ENCODE measurements at regions not wholly inside any gene's neighbourhood (a gene's known extent, or its start where the extent isn't known, plus 50 kb on each side); places are given as distances from the start of the nearest gene placed in this dataset.

- ChIA-PET CTCF (ENCODE audit: partially characterized antibody) (interaction anchor here (0.8 kb wide), 1 partner anchor 87 kb away, joined by 3 read pairs; no protein-coding TSS in a partner anchor), POLR2A (ENCODE audit: partially characterized antibody) (no interaction called here)
- TF ChIP-seq SIRT6 (IDR thresholded peaks at IDR 0.05; ENCODE audit: low read length) (no peak), SP2 (IDR thresholded peaks at IDR 0.05; ENCODE audit: low read length) (no peak), CHD2 (IDR thresholded peaks at IDR 0.05; ENCODE audit: low read length) (no peak), HDAC2 (IDR thresholded peaks at IDR 0.05; ENCODE audit: borderline replicate concordance in 1 of 2, low read depth in 2 of 2, low read length in 2 of 2) (no peak), CEBPB (IDR thresholded peaks at IDR 0.05; ENCODE audit: low read depth, low read length) (no peak), USF2 (IDR thresholded peaks at IDR 0.05; ENCODE audit: low read length) (no peak), BCL11A (IDR thresholded peaks at IDR 0.05; ENCODE audit: low read depth in 2 of 2, low read length in 2 of 2) (no peak), SAP30 (IDR thresholded peaks at IDR 0.05; ENCODE audit: insufficient read depth, insufficient replicate concordance, low read length) (no peak), SUZ12 (IDR thresholded peaks at IDR 0.05; ENCODE audit: low read length) (no peak), RNF2 (IDR thresholded peaks at IDR 0.05; ENCODE audit: borderline replicate concordance, low read depth, low read length, missing control alignments, poor library complexity, severe bottlenecking) (no peak), EP300 (IDR thresholded peaks at IDR 0.05; ENCODE audit: borderline replicate concordance in 1 of 2, low read depth in 2 of 2, low read length in 2 of 2) (no peak)
Measured at GRCh38 chr5:142239394-142240159, 85.2 kb downstream of the SPRY4 start.

More at GRCh38 chr5:142239394-142240159, 85.2 kb downstream of the SPRY4 start:
- Histone ChIP-seq H2BK20ac (ENCODE audit: low read length) (no peak overlapping the region), H3K4ac (replicated peaks; ENCODE audit: insufficient read length, low read depth, low read length) (no peak overlapping the region), H2BK120ac (replicated peaks; ENCODE audit: low read depth, low read length) (no peak overlapping the region), H3K9ac (replicated peaks in 1 of 4; ENCODE audit: extremely low read depth in 1 of 4, low read depth in 3 of 4, low read length in 3 of 4) (no peak overlapping the region), H3K27me3 (replicated peaks in 1 of 4; ENCODE audit: control insufficient read depth in 3 of 4, extremely low read depth in 1 of 4, insufficient read depth in 3 of 4, low read length in 3 of 4) (no peaks in the 10 kb centered on the region), H2BK15ac (ENCODE audit: low read length) (no peak overlapping the region), H3K4me2 (ENCODE audit: insufficient read depth in 1 of 2, low read depth in 2 of 2, low read length in 2 of 2) (no peak overlapping the region), H3K9me3 (ENCODE audit: insufficient read depth in 2 of 2, low read depth in 1 of 2, low read length in 1 of 2) (no peaks in the 10 kb centered on the region), H2AK5ac (ENCODE audit: low read depth, low read length) (0 out of 2 replicates have a peak overlapping the region, but pooled peaks have one; percentile 41), H2BK12ac (ENCODE audit: low read depth, low read length) (no peak overlapping the region; the same call in 1 of the 2 replicates), H3K79me2 (ENCODE audit: control insufficient read depth in 1 of 2, insufficient read depth in 2 of 2, low read length in 2 of 2) (no peaks in the 10 kb centered on the region), H3K27ac (ENCODE audit: low read depth, low read length) (no peak overlapping the region), H3K56ac (replicated peaks; ENCODE audit: insufficient read length, low read depth, low read length) (no peak overlapping the region), H3K79me1 (ENCODE audit: low read depth, low read length) (no peaks in the 10 kb centered on the region), H3K4me3 (ENCODE audit: extremely low read depth in 1 of 4, insufficient read depth in 2 of 4, low read depth in 3 of 4, low read length in 4 of 4) (no peak overlapping the region), H2AFZ (ENCODE audit: low read length) (no peak overlapping the region), H3K23ac (ENCODE audit: insufficient read length) (no peak overlapping the region), H4K20me1 (replicated peaks in 1 of 2; ENCODE audit: control insufficient read depth in 1 of 2, insufficient read depth in 2 of 2, low read length in 2 of 2) (no peaks in the 10 kb centered on the region), H4K5ac (ENCODE audit: insufficient read length, low read depth, low read length) (no peak overlapping the region), H4K8ac (ENCODE audit: extremely low read depth, insufficient read depth, low read length) (no peak overlapping the region), H3K4me1 (replicated peaks in 1 of 4; ENCODE audit: control insufficient read depth in 3 of 4, insufficient read depth in 4 of 4, low read length in 3 of 4) (peaks cover 8 to 16% (median 12%) of the 10 kb centered on the region in 4 experiments), H3K18ac (ENCODE audit: extremely low read depth, low read length) (no peak overlapping the region), H3K36me3 (ENCODE audit: control insufficient read depth in 2 of 4, insufficient read depth in 4 of 4, low read length in 3 of 4) (no peaks in the 10 kb centered on the region), H4K91ac (replicated peaks; ENCODE audit: insufficient read length, low read length) (peak overlapping the region; percentile 54), H2BK5ac (ENCODE audit: low read depth, low read length) (no peak overlapping the region), H3K14ac (ENCODE audit: insufficient read length) (no peak overlapping the region), H3K23me2 (ENCODE audit: low read depth, low read length) (no peaks in the 10 kb centered on the region)
- DNase-seq (ENCODE audit: low read depth in 1 of 2, low spot score in 2 of 2) (no peak), FAIRE-seq (no peak)
- WGBS, 2 experiments (ENCODE audit: extremely low coverage in 1 of 2, insufficient coverage in 1 of 2, insufficient read length in 1 of 2, insufficient replicate concordance in 2 of 2, low coverage in 1 of 2, low lambda C conversion rate in 2 of 2, missing lambda C conversion rate in 1 of 2): 93% methylated on average over 4 of the region's 4 CpGs; no CpG with 5 or more reads in 1 of the 2 experiments
